H1 (cell line): ENCODE measurements at regions not wholly inside any gene's neighbourhood (a gene's known extent, or its start where the extent isn't known, plus 50 kb on each side); places are given as distances from the start of the nearest gene placed in this dataset.

Experiments used
- CTCF ChIA-PET: fragments of 300-600 bp; sonication (Branson Sonifier 250); formaldehyde crosslinking; loops from one replicate; lab custom pipeline; 2021; ENCODE audit not compliant: partially characterized antibody; lab: Charles Lee
- POLR2A ChIA-PET: fragments of 300-600 bp; sonication (Branson Sonifier 250); formaldehyde crosslinking; loops from one replicate; lab custom pipeline; 2021; ENCODE audit warnings: inconsistent platforms; ENCODE audit not compliant: partially characterized antibody; lab: Charles Lee
- DNase-seq, 2 experiments: peaks; one replicate each; pipeline versions ENCODE4 v3.0.0 to v3.0.0-alpha.2; 2010 to 2022; ENCODE audit warnings: low spot score in 2 of 2, low read depth in 1 of 2, mixed read lengths in 1 of 2
- FAIRE-seq: peaks from 2 replicates; lab custom pipeline; 2011; peaks lifted over from hg19 to GRCh38; lab: Jason Lieb, UNC
- H2AFZ ChIP-seq: 2 replicates; pipeline ENCODE4 v1.8.1; 2012; ENCODE audit warnings: low read length, inconsistent platforms
- H2AK5ac ChIP-seq: 2 replicates; pipeline ENCODE4 v1.6.1; 2013; ENCODE audit warnings: low read depth, low read length
- H2BK120ac ChIP-seq: replicated peaks from 2 replicates; pipeline ENCODE3; 2013; ENCODE audit warnings: low read depth, low read length, inconsistent platforms
- H2BK12ac ChIP-seq: 2 replicates; pipeline ENCODE4 v1.6.1; 2013; ENCODE audit warnings: low read depth, low read length
- H2BK15ac ChIP-seq: 2 replicates; pipeline ENCODE4 v1.6.1; 2013; ENCODE audit warnings: low read length
- H2BK20ac ChIP-seq: 2 replicates; pipeline ENCODE4 v1.6.1; 2013; ENCODE audit warnings: low read length
- H2BK5ac ChIP-seq: 2 replicates; pipeline ENCODE4 v1.6.1; 2013; ENCODE audit warnings: low read depth, low read length
- H3K14ac ChIP-seq: 2 replicates; pipeline ENCODE4 v1.6.1; 2013; ENCODE audit warnings: inconsistent platforms; ENCODE audit not compliant: insufficient read length
- H3K18ac ChIP-seq: 2 replicates; pipeline ENCODE4 v1.6.1; 2013; ENCODE audit warnings: low read length; ENCODE audit errors: extremely low read depth
- H3K23ac ChIP-seq: 2 replicates; pipeline ENCODE4 v1.6.1; 2013; ENCODE audit warnings: inconsistent platforms; ENCODE audit not compliant: insufficient read length
- H3K23me2 ChIP-seq: 2 replicates; pipeline ENCODE4 v1.6.1; 2013; ENCODE audit warnings: low read depth, low read length
- H3K27ac ChIP-seq: 2 replicates; pipeline ENCODE4 v1.6.1; 2011; ENCODE audit warnings: low read depth, low read length, inconsistent platforms
- H3K27me3 ChIP-seq, 4 experiments: replicated peaks in 1 of 4; 1 replicate in 1 of 4; 2 replicates in 3 of 4; pipeline versions ENCODE4 v1.6.1 to v1.8.1; 2011 to 2013; ENCODE audit warnings: low read length in 3 of 4, mild to moderate bottlenecking in 3 of 4, inconsistent platforms in 2 of 4, mixed read lengths in 2 of 4, moderate library complexity in 1 of 4; ENCODE audit not compliant: control insufficient read depth in 3 of 4, insufficient read depth in 3 of 4; ENCODE audit errors: extremely low read depth in 1 of 4
- H3K36me3 ChIP-seq, 4 experiments: 2 replicates each; pipeline versions ENCODE4 v1.6.1 to v1.8.1; 2011 to 2013; ENCODE audit warnings: mild to moderate bottlenecking in 4 of 4, low read length in 3 of 4, moderate library complexity in 2 of 4, control low read depth in 1 of 4, inconsistent platforms in 1 of 4; ENCODE audit not compliant: insufficient read depth in 4 of 4, control insufficient read depth in 2 of 4
- H3K4ac ChIP-seq: replicated peaks from 2 replicates; pipeline ENCODE3; 2013; ENCODE audit warnings: low read length, low read depth, mixed read lengths, inconsistent platforms; ENCODE audit not compliant: insufficient read length
- H3K4me1 ChIP-seq, 4 experiments: replicated peaks in 1 of 4; 1 replicate in 1 of 4; 2 replicates in 3 of 4; pipeline versions ENCODE4 v1.6.1 to v1.8.1; 2011 to 2013; ENCODE audit warnings: low read length in 3 of 4, inconsistent platforms in 2 of 4, mixed read lengths in 1 of 4; ENCODE audit not compliant: insufficient read depth in 4 of 4, control insufficient read depth in 3 of 4
- H3K4me2 ChIP-seq, 2 experiments: 2 replicates each; pipeline versions ENCODE4 v1.6.1 to v1.8.1; 2011 to 2013; ENCODE audit warnings: low read depth in 2 of 2, low read length in 2 of 2, control low read depth in 1 of 2, inconsistent platforms in 1 of 2, mild to moderate bottlenecking in 1 of 2; ENCODE audit not compliant: insufficient read depth in 1 of 2
- H3K4me3 ChIP-seq, 4 experiments: fragments of 200-600, 300-600 bp in 1 of 4; sonication (generic), shearing (Covaris generic), sonication (Bioruptor Twin) in 1 of 4; 2 replicates each; pipeline versions ENCODE4 v1.5.1 to v1.8.1; 2011 to 2016; ENCODE audit warnings: low read length in 4 of 4, low read depth in 3 of 4, control low read depth in 2 of 4, inconsistent platforms in 2 of 4, mild to moderate bottlenecking in 2 of 4, mixed read lengths in 1 of 4, moderate library complexity in 1 of 4; ENCODE audit not compliant: insufficient read depth in 2 of 4; ENCODE audit errors: extremely low read depth in 1 of 4
- H3K56ac ChIP-seq: replicated peaks from 2 replicates; pipeline ENCODE3; 2013; ENCODE audit warnings: low read depth, mild to moderate bottlenecking, mixed read lengths, low read length, inconsistent platforms; ENCODE audit not compliant: insufficient read length
- H3K79me1 ChIP-seq: 2 replicates; pipeline ENCODE4 v1.6.1; 2013; ENCODE audit warnings: low read depth, low read length, control low read depth
- H3K79me2 ChIP-seq, 2 experiments: 2 replicates each; pipeline versions ENCODE4 v1.6.1 to v1.8.1; 2012 to 2013; ENCODE audit warnings: low read length in 2 of 2, mild to moderate bottlenecking in 2 of 2, inconsistent platforms in 1 of 2; ENCODE audit not compliant: insufficient read depth in 2 of 2, control insufficient read depth in 1 of 2
- H3K9ac ChIP-seq, 4 experiments: replicated peaks in 1 of 4; 1 replicate in 1 of 4; 2 replicates in 3 of 4; pipeline versions ENCODE4 v1.6.1 to v1.8.1; 2011 to 2013; ENCODE audit warnings: low read depth in 3 of 4, low read length in 3 of 4, control low read depth in 2 of 4, mild to moderate bottlenecking in 2 of 4, moderate library complexity in 2 of 4, inconsistent platforms in 1 of 4; ENCODE audit errors: extremely low read depth in 1 of 4
- H3K9me3 ChIP-seq, 2 experiments: 2 replicates each; pipeline versions ENCODE4 v1.6.1 to v1.8.1; 2012 to 2013; ENCODE audit warnings: mild to moderate bottlenecking in 2 of 2, moderate library complexity in 2 of 2, control low read depth in 1 of 2, inconsistent platforms in 1 of 2, low read depth in 1 of 2, low read length in 1 of 2, mixed read lengths in 1 of 2; ENCODE audit not compliant: insufficient read depth in 2 of 2
- H4K20me1 ChIP-seq, 2 experiments: replicated peaks in 1 of 2; 2 replicates each; pipeline versions ENCODE3 to v1.8.1; 2011 to 2013; ENCODE audit warnings: inconsistent platforms in 2 of 2, low read length in 2 of 2, mild to moderate bottlenecking in 1 of 2; ENCODE audit not compliant: insufficient read depth in 2 of 2, control insufficient read depth in 1 of 2
- H4K5ac ChIP-seq: 2 replicates; pipeline ENCODE4 v1.6.1; 2013; ENCODE audit warnings: low read length, low read depth, mixed read lengths, inconsistent platforms; ENCODE audit not compliant: insufficient read length
- H4K8ac ChIP-seq: 2 replicates; pipeline ENCODE4 v1.8.0; 2013; ENCODE audit warnings: mild to moderate bottlenecking, moderate library complexity, low read length, inconsistent platforms; ENCODE audit not compliant: insufficient read depth; ENCODE audit errors: extremely low read depth
- H4K91ac ChIP-seq: replicated peaks from 2 replicates; pipeline ENCODE3; 2013; ENCODE audit warnings: low read length, mixed read lengths, inconsistent platforms; ENCODE audit not compliant: insufficient read length
- CHD1 ChIP-seq: IDR thresholded peaks from 2 replicates; pipeline ENCODE4 v1.6.1; 2012; ENCODE audit warnings: low read depth, low read length, improper control_type of control experiment
- KDM4A ChIP-seq: IDR thresholded peaks from one replicate; pipeline ENCODE4 v1.7.1; 2012; ENCODE audit warnings: low read depth, mild to moderate bottlenecking, moderate library complexity, low read length, inconsistent platforms; ENCODE audit not compliant: severe bottlenecking
- POLR2A ChIP-seq, 2 experiments: IDR thresholded peaks; 1 replicate in 1 of 2; 2 replicates in 1 of 2; pipeline ENCODE4 v1.6.1; 2011; ENCODE audit warnings: low read depth in 2 of 2, low read length in 2 of 2, mild to moderate bottlenecking in 2 of 2; ENCODE audit errors: control extremely low read depth in 1 of 2
- RAD21 ChIP-seq, 2 experiments: IDR thresholded peaks in 1 of 2; conservative IDR thresholded peaks in 1 of 2; 2 replicates each; pipeline ENCODE4 v1.6.1; 2011; ENCODE audit warnings: low read depth in 2 of 2, low read length in 2 of 2, improper control_type of control experiment in 1 of 2, inconsistent platforms in 1 of 2, mild to moderate bottlenecking in 1 of 2, moderate library complexity in 1 of 2
- RFX5 ChIP-seq: IDR thresholded peaks from 2 replicates; pipeline ENCODE4 v1.6.1; 2011; ENCODE audit warnings: low read depth, low read length, improper control_type of control experiment, borderline replicate concordance
- RNF2 ChIP-seq: fragments of 200-900, 300-1000 bp; sonication (generic); IDR thresholded peaks from 2 replicates; pipeline ENCODE4 v1.7.1; 2016; ENCODE audit warnings: borderline replicate concordance, low read depth, mild to moderate bottlenecking, antibody characterized with exemption, low read length; ENCODE audit not compliant: poor library complexity, severe bottlenecking; ENCODE audit errors: missing control alignments
- RXRA ChIP-seq: IDR thresholded peaks from 2 replicates; pipeline ENCODE4 v1.6.1; 2011; ENCODE audit warnings: low read depth, mild to moderate bottlenecking, low read length, moderate library complexity; ENCODE audit not compliant: insufficient read depth
- SP1 ChIP-seq: IDR thresholded peaks from 2 replicates; pipeline ENCODE4 v1.6.1; 2011; ENCODE audit warnings: low read depth, low read length
- TCF12 ChIP-seq: IDR thresholded peaks from 2 replicates; pipeline ENCODE4 v1.6.1; 2011; ENCODE audit warnings: low read depth, mild to moderate bottlenecking, low read length
- TEAD4 ChIP-seq: IDR thresholded peaks from 2 replicates; pipeline ENCODE4 v1.6.1; 2012; ENCODE audit warnings: low read depth, low read length, inconsistent platforms, mixed read lengths
- WGBS, 2 experiments: shearing (Covaris generic) in 1 of 2; methylation state at CpG; one replicate each; pipeline versions ENCODE4 v1.1.6 to v1.1.7; 2013 to 2015; ENCODE audit warnings: low lambda C conversion rate in 2 of 2, mixed read lengths in 2 of 2, inconsistent platforms in 1 of 2, low coverage in 1 of 2, missing lambda C conversion rate in 1 of 2; ENCODE audit not compliant: insufficient replicate concordance in 2 of 2, insufficient coverage in 1 of 2, insufficient read length in 1 of 2; ENCODE audit errors: extremely low coverage in 1 of 2, missing lambda C conversion rate in 1 of 2; 5-methylcytosine and 5-hydroxymethylcytosine counted together
- TF ChIP-seq, protein P1 (sequence below): IDR thresholded peaks from 2 replicates; pipeline ENCODE4 v1.6.1; 2011; ENCODE audit warnings: low read depth, mild to moderate bottlenecking, low read length; ENCODE audit not compliant: insufficient read depth

GRCh38 chr5:106306313-106307028 lies 1364.3 kb downstream of the EFNA5 start:
- Histone ChIP-seq H3K36me3 (no peaks in the 10 kb centered on the region), H4K5ac (no peak overlapping the region), H3K18ac (no peak overlapping the region), H2AFZ (peak overlapping the region; percentile 85; the same call in 1 of the 2 replicates), H3K27me3 (no peaks in the 10 kb centered on the region), H3K4me3 (no peak overlapping the region), H3K9me3 (no peaks in the 10 kb centered on the region), H3K79me2 (no peaks in the 10 kb centered on the region), H3K27ac (peak overlapping the region; percentile 56; the same call in 1 of the 2 replicates), H3K4me1 (peaks cover 0 to 6% (median 3%) of the 10 kb centered on the region in 4 experiments; a peak in 6 of 7 replicates), H3K14ac (no peak overlapping the region), H3K4me2 (no peak overlapping the region; a peak in 1 of 4 replicates), H3K9ac (peak overlapping the region in 1 of 4 experiments; percentile 8; a peak in 1 of 7 replicates), H3K23me2 (no peaks in the 10 kb centered on the region), H3K79me1 (no peaks in the 10 kb centered on the region), H4K8ac (no peak overlapping the region), H2BK5ac (peak overlapping the region; percentile 64; the same call in 1 of the 2 replicates), H3K4ac (no peak overlapping the region), H2BK20ac (no peak overlapping the region; the same call in 1 of the 2 replicates), H4K20me1 (no peaks in the 10 kb centered on the region), H2BK12ac (no peak overlapping the region), H4K91ac (no peak overlapping the region), H2BK15ac (no peak overlapping the region), H3K23ac (no peak overlapping the region), H2BK120ac (no peak overlapping the region), H3K56ac (no peak overlapping the region), H2AK5ac (no peak overlapping the region)
- no peak for DNase-seq
- CTCF ChIA-PET: interaction anchor here (1.1 kb wide), 1 partner anchor 37 kb away, joined by 4 read pairs; no protein-coding TSS in a partner anchor
- POLR2A ChIA-PET: no interaction called here
- no peak for FAIRE-seq
- WGBS, 2 experiments: 56% methylated on average over 4 of the region's 4 CpGs; no CpG with 5 or more reads in 1 of the 2 experiments
- TF ChIP-seq POLR2A (IDR thresholded peaks at IDR 0.05; ENCODE audit: control extremely low read depth in 1 of 2, low read depth in 2 of 2, low read length in 2 of 2) (no peak), TEAD4 (no peak), TCF12 (no peak), RAD21 (IDR thresholded peaks at IDR 0.05 in 1 of 2, conservative IDR thresholded peaks at IDR 0.05 in 1 of 2; ENCODE audit: low read depth in 2 of 2, low read length in 2 of 2) (no peak), RXRA (no peak), RNF2 (no peak), CHD1 (no peak), SP1 (no peak), RFX5 (no peak), KDM4A (no peak)
- TF ChIP-seq, protein P1, sequence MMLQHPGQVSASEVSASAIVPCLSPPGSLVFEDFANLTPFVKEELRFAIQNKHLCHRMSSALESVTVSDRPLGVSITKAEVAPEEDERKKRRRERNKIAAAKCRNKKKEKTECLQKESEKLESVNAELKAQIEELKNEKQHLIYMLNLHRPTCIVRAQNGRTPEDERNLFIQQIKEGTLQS: no peak
